ENCODE measurements at regions not wholly inside any gene's neighbourhood (a gene's known extent, or its start where the extent isn't known, plus 50 kb on each side); places are given as distances from the start of the nearest gene placed in this dataset.

DNA sequence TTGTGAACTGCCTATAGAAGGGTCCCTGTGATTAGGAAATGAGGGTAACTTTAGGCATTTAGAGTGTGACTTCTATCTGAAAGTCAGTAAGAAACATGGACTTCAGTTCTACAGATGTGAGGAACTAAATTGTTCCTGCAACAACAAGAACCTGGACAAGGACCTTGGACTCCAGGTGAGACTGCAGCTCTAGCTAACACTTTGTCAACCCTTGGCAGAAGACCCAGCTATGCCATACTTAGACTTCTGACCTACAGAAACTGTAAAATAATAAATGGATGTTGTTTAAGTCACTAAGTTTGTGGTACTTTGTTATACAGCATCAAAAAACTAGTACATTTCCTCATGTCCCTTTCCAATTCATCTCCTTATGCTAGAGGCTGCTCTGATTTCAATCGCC is 580.8 kb downstream of the IQCM start:
- TF ChIP-seq, protein P1, sequence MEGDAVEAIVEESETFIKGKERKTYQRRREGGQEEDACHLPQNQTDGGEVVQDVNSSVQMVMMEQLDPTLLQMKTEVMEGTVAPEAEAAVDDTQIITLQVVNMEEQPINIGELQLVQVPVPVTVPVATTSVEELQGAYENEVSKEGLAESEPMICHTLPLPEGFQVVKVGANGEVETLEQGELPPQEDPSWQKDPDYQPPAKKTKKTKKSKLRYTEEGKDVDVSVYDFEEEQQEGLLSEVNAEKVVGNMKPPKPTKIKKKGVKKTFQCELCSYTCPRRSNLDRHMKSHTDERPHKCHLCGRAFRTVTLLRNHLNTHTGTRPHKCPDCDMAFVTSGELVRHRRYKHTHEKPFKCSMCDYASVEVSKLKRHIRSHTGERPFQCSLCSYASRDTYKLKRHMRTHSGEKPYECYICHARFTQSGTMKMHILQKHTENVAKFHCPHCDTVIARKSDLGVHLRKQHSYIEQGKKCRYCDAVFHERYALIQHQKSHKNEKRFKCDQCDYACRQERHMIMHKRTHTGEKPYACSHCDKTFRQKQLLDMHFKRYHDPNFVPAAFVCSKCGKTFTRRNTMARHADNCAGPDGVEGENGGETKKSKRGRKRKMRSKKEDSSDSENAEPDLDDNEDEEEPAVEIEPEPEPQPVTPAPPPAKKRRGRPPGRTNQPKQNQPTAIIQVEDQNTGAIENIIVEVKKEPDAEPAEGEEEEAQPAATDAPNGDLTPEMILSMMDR (tag by site-specific recombination; IDR thresholded peaks at IDR 0.05): no peak
- TF ChIP-seq HOXA7 (CRISPR knock-in tag; IDR thresholded peaks at IDR 0.05; ENCODE audit: borderline replicate concordance) (no peak), BCL11A (tag by site-specific recombination; IDR thresholded peaks at IDR 0.05; ENCODE audit: low read depth) (no peak), ZNF24 (tag by site-specific recombination; IDR thresholded peaks at IDR 0.05) (no peak), ZBTB21 (tag by site-specific recombination; IDR thresholded peaks at IDR 0.05) (no peak), ZNF701 (tag by site-specific recombination; IDR thresholded peaks at IDR 0.05) (no peak), ZNF776 (tag by site-specific recombination; IDR thresholded peaks at IDR 0.05; ENCODE audit: borderline replicate concordance) (no peak)
- TF ChIP-seq, protein P2, sequence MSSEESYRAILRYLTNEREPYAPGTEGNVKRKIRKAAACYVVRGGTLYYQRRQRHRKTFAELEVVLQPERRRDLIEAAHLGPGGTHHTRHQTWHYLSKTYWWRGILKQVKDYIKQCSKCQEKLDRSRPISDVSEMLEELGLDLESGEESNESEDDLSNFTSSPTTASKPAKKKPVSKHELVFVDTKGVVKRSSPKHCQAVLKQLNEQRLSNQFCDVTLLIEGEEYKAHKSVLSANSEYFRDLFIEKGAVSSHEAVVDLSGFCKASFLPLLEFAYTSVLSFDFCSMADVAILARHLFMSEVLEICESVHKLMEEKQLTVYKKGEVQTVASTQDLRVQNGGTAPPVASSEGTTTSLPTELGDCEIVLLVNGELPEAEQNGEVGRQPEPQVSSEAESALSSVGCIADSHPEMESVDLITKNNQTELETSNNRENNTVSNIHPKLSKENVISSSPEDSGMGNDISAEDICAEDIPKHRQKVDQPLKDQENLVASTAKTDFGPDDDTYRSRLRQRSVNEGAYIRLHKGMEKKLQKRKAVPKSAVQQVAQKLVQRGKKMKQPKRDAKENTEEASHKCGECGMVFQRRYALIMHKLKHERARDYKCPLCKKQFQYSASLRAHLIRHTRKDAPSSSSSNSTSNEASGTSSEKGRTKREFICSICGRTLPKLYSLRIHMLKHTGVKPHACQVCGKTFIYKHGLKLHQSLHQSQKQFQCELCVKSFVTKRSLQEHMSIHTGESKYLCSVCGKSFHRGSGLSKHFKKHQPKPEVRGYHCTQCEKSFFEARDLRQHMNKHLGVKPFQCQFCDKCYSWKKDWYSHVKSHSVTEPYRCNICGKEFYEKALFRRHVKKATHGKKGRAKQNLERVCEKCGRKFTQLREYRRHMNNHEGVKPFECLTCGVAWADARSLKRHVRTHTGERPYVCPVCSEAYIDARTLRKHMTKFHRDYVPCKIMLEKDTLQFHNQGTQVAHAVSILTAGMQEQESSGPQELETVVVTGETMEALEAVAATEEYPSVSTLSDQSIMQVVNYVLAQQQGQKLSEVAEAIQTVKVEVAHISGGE (tag by site-specific recombination; conservative IDR thresholded peaks at IDR 0.05; ENCODE audit: low read depth): no peak
- TF ChIP-seq, protein P3, sequence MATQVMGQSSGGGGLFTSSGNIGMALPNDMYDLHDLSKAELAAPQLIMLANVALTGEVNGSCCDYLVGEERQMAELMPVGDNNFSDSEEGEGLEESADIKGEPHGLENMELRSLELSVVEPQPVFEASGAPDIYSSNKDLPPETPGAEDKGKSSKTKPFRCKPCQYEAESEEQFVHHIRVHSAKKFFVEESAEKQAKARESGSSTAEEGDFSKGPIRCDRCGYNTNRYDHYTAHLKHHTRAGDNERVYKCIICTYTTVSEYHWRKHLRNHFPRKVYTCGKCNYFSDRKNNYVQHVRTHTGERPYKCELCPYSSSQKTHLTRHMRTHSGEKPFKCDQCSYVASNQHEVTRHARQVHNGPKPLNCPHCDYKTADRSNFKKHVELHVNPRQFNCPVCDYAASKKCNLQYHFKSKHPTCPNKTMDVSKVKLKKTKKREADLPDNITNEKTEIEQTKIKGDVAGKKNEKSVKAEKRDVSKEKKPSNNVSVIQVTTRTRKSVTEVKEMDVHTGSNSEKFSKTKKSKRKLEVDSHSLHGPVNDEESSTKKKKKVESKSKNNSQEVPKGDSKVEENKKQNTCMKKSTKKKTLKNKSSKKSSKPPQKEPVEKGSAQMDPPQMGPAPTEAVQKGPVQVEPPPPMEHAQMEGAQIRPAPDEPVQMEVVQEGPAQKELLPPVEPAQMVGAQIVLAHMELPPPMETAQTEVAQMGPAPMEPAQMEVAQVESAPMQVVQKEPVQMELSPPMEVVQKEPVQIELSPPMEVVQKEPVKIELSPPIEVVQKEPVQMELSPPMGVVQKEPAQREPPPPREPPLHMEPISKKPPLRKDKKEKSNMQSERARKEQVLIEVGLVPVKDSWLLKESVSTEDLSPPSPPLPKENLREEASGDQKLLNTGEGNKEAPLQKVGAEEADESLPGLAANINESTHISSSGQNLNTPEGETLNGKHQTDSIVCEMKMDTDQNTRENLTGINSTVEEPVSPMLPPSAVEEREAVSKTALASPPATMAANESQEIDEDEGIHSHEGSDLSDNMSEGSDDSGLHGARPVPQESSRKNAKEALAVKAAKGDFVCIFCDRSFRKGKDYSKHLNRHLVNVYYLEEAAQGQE (tag by site-specific recombination; IDR thresholded peaks at IDR 0.05): no peak
